ENCODE measurements at regions not wholly inside any gene's neighbourhood (a gene's known extent, or its start where the extent isn't known, plus 50 kb on each side); places are given as distances from the start of the nearest gene placed in this dataset.

DNA sequence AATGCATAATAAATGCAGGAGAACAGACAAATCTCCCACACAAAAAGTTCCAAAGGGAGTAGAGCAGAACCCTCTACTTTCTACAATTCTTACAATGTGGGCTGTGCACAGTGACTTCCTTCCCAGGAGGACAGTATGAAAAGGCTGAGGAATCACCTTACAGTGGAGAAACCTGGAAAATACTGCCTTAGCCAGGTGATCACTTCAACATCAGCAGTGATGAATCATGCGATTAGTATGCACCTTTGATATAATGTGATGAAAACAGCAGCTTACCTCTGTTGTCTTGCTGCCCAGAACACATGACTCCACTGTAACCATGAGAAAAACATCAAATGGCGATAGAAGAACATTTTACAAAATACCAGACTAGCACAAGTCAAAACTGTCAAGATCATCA, 329.7 kb upstream of the POM121L12 start:
- no peak for DNase-seq (ENCODE audit: low read depth in 3 of 3)

- no peak for DNase-seq (ENCODE audit: low read depth in 3 of 3)
These were observed 335.1 kb upstream of the POM121L12 start for GRCh38 chr7:52700349-52700748.

GRCh38 chr7:52695973-52696595, 339.3 kb upstream of the POM121L12 start:
- no peak for DNase-seq (ENCODE audit: low read depth in 3 of 3)

DNA sequence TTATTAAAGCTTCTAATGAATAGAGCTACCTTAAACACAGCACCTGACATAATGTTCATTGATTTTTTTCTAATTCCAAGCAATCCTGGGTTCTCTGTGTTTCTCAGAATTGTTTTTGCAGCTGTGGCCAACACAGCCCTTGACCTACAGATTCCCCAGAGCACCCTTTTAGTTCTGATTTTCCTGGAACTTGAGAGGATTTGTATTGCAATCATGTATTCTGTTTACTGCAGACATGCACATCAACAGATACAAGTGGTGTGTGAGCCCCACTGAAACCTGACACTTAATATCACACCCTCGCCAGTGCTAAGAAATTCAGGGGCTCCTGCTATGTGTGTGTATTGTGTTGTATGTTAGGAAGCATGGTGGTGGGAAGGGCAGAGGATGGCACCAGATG, 344.2 kb upstream of the POM121L12 start:
- DNase-seq (ENCODE audit: low read depth in 3 of 3), result no peak

- no peak for DNase-seq (ENCODE audit: low read depth in 3 of 3)
These were observed 345.5 kb upstream of the POM121L12 start for GRCh38 chr7:52689912-52690311.

- no peak for DNase-seq (ENCODE audit: low read depth in 3 of 3)
These were observed 350.1 kb upstream of the POM121L12 start for GRCh38 chr7:52685333-52685732.

DNA sequence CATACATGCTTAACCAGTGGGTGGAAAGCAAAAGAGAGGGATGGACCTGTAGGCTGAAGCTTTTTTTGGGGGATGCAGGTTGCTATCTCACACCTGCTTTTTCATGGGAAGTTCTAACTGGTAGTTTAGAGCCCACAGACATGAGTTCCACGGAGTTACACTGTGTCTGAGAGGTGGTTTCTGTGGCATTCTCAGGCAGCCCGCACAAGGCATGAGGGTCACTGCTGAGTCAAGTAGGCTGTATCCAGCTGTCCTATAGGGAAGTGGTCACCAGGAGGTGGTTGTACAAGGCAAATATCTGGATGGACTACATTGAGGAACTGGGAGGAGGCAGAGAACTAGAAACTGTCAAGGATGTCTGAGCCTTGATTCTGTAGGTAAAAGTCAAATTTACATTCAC, 351.0 kb upstream of the POM121L12 start:
- DNase-seq (ENCODE audit: low read depth in 3 of 3), result no peak

- DNase-seq (ENCODE audit: low read depth in 3 of 3), result no peak
These were observed 352.4 kb upstream of the POM121L12 start for GRCh38 chr7:52682993-52683392.

- no peak for DNase-seq (ENCODE audit: low read depth in 3 of 3)
These were observed 364.7 kb upstream of the POM121L12 start for GRCh38 chr7:52670608-52671225.

- DNase-seq (ENCODE audit: low read depth in 3 of 3), result no peak
These were observed 366.4 kb upstream of the POM121L12 start for GRCh38 chr7:52669031-52669430.

GRCh38 chr7:52668435-52668834, 367.0 kb upstream of the POM121L12 start:
- no peak for DNase-seq (ENCODE audit: low read depth in 3 of 3)

GRCh38 chr7:52659178-52659577, 376.3 kb upstream of the POM121L12 start:
- DNase-seq (ENCODE audit: low read depth in 3 of 3), result no peak

GRCh38 chr7:52656098-52656497, 379.3 kb upstream of the POM121L12 start:
- DNase-seq (ENCODE audit: low read depth in 3 of 3), result no peak

- DNase-seq (ENCODE audit: low read depth in 3 of 3), result no peak
These were observed 382.8 kb upstream of the POM121L12 start for GRCh38 chr7:52652621-52653020.

GRCh38 chr7:52648872-52649271, 386.6 kb upstream of the POM121L12 start:
- DNase-seq (ENCODE audit: low read depth in 3 of 3), result no peak

- DNase-seq (ENCODE audit: low read depth in 3 of 3), result no peak
These were observed 388.4 kb upstream of the POM121L12 start for GRCh38 chr7:52647046-52647445.

DNA sequence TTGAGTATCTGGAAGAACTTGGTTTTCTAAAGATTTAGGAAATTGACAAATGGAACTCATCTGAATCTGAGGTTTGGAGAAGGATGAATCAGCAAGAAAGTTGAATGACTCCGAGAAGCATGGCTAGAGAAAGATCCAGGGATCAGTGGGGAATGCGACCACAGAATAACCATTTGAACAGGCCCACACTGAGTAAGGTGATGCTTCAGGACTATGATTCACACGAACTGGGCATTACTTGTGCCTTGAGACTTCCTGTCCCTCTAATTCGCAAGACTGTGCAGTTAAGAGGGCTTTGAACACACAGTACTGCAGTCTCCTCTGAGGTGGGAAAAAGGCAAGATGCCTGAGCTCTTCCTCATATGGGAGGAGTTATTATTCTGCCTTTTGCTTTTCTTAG, 395.5 kb upstream of the POM121L12 start:
- no peak for DNase-seq (ENCODE audit: low read depth in 3 of 3)

GRCh38 chr7:52639126-52639525, 396.3 kb upstream of the POM121L12 start:
- no peak for DNase-seq (ENCODE audit: low read depth in 3 of 3)

DNA sequence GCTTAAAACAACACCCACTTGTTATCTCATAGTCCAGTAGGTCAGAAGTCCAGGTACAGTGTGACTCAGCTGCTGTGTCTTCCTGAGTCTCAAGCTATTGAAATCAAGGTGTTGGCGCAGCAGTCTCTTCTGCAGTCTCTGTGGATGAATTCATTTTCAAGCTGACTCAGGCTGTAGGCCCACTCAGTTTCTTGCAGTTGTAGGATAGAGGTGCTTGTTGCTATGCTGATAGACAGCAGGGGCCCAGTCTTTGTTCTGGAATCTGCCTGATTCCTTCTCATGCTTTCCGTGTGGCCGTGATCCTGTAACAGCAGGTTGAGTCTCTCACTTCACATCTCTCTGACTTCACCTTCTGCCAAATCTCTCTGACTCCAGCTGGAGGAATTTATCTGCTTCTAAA, 400.4 kb upstream of the POM121L12 start:
- DNase-seq (ENCODE audit: low read depth in 3 of 3), result no peak

- no peak for DNase-seq (ENCODE audit: low read depth in 3 of 3)
These were observed 414.6 kb upstream of the POM121L12 start for GRCh38 chr7:52620849-52621248.

DNA sequence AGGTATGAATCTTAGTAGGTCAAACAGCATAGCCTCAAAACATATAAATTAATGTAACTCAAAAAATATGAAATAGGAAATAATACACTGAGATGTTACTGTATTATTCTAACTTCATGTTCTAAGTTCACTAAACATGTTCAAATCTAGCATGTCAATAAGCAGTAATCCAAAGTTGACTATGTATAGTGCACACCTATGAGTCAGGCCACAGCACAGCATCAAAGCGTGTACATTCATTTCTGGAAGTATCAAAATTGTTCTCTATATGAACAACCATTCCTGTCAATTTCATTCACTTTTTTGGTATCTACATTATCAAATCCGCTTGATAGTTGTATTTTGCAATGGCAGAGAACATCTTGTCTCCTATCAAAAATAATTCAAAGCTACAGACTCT, 418.9 kb upstream of the POM121L12 start:
- DNase-seq (ENCODE audit: low read depth in 3 of 3), result no peak

GRCh38 chr7:52615021-52615695, 420.3 kb upstream of the POM121L12 start:
- DNase-seq (ENCODE audit: low read depth in 3 of 3), result no peak

- DNase-seq (ENCODE audit: low read depth in 3 of 3), result no peak
These were observed 425.9 kb upstream of the POM121L12 start for GRCh38 chr7:52609511-52609910.

All from stimulated activated CD4-positive, alpha-beta T cell treated with anti-CD3 and anti-CD28 coated beads, TNF-alpha, amount 100 ng/mL, for 48 hours (primary cell).